ENCODE measurements at regions not wholly inside any gene's neighbourhood (a gene's known extent, or its start where the extent isn't known, plus 50 kb on each side); places are given as distances from the start of the nearest gene placed in this dataset.

GRCh38 chr4:157787618-157788017 lies 385.2 kb downstream of the GASK1B start:
- TF ChIP-seq, protein P1, sequence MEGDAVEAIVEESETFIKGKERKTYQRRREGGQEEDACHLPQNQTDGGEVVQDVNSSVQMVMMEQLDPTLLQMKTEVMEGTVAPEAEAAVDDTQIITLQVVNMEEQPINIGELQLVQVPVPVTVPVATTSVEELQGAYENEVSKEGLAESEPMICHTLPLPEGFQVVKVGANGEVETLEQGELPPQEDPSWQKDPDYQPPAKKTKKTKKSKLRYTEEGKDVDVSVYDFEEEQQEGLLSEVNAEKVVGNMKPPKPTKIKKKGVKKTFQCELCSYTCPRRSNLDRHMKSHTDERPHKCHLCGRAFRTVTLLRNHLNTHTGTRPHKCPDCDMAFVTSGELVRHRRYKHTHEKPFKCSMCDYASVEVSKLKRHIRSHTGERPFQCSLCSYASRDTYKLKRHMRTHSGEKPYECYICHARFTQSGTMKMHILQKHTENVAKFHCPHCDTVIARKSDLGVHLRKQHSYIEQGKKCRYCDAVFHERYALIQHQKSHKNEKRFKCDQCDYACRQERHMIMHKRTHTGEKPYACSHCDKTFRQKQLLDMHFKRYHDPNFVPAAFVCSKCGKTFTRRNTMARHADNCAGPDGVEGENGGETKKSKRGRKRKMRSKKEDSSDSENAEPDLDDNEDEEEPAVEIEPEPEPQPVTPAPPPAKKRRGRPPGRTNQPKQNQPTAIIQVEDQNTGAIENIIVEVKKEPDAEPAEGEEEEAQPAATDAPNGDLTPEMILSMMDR (IDR thresholded peaks at IDR 0.05 in 8 of 11, conservative IDR thresholded peaks at IDR 0.05 in 3 of 11), result no peak
- no peak for TF ChIP-seq POLR2AphosphoS5 (IDR thresholded peaks at IDR 0.05)
- TF ChIP-seq POLR2A (IDR thresholded peaks at IDR 0.05), result no peak

Measured in spleen (tissue), 7 donors.